Left renal cortex interstitium (tissue), 4 donors: ENCODE measurements at regions not wholly inside any gene's neighbourhood (a gene's known extent, or its start where the extent isn't known, plus 50 kb on each side); places are given as distances from the start of the nearest gene placed in this dataset.

Experiments
- DNase-seq, 4 donors: peaks; one replicate each; pipeline ENCODE4 v3.0.0-alpha.2; 2013; ENCODE audit warnings: low read depth in 4 of 4, low spot score in 2 of 4, missing footprints in 1 of 4

- no peak for DNase-seq
Measured at GRCh38 chr4:59223292-59223941, 1976.7 kb upstream of the ADGRL3 start.

DNA sequence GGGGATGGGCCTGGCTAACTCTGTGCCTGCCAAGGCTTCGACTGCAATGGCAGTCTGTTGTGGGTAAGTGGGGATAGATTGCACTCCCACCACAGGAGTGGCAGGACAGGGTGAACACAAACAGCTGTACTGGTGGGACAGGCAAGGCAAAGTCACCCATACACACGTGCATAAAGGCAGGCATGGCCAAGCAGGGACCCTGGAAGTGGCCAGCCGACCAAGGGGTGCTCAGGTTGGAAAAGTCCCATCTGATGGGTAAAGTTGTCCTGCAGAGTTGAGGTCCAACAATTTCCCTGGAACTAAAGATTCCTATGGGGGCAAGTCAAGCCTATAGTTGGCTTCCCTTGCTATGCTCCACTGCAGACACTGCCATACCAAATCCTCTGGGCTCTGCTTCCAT lies 1961.9 kb upstream of the ADGRL3 start:
- no peak for DNase-seq

DNA sequence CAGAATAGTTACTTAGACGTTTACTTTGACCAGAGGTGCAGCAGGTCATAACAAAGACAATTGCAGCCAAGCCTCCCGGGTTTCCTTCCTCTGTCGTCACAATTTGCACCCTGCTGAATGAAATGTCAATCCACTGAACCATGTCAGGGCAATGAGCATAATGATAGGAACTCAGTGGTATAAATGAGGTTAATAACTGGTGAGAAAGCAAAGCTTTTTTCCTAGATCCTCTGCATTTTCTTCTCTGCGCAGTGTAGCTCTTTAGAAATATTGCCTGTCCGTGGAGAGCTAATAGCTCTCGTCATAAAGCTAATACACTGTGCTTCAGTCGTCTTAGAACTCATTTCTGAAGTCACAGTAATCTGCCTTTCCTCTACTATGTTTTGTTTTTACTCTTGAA lies 1960.1 kb upstream of the ADGRL3 start:
- no peak for DNase-seq

DNA sequence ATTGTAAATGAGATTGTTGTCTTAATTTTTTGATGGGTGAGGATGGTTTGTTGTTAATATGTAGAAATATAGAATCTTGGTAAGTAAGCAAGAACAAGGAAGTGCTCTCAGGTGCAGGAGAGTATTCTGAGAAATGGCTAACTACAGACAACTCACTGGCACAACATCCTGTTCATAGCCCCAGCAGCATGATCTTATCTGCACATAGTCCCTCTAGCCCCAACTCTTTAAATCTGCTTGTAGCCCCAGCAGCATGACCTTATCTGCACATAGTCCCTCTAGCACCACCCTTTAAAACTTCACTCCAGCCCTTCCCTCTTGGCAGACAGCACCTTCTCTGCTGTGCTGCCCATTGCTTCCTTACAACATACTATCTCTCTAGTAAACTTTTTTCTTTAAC lies 1957.1 kb upstream of the ADGRL3 start:
- DNase-seq = no peak

- DNase-seq = no peak
Measured at GRCh38 chr4:59247032-59247431, 1953.1 kb upstream of the ADGRL3 start.

GRCh38 chr4:59248313-59248712 lies 1951.8 kb upstream of the ADGRL3 start:
- no peak for DNase-seq

DNA sequence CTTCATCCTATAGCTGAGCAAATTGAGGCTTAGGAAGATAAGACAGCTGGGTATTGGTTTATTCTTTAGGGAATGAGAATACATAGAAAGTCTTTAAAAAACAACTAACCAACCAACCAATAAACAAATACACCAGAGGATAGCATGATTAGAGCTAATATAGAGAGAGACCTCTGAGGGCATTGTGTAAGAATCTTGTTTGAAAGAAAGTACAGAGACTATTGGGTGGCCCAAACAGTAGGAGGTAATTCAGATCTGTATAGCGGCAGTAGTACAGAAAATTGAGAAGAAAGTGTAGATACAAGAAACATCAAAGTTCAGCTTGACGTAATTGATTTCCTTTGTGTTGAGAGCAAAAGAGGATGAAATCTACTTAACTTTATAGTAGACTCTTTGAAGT lies 1951.0 kb upstream of the ADGRL3 start:
- no peak for DNase-seq

DNA sequence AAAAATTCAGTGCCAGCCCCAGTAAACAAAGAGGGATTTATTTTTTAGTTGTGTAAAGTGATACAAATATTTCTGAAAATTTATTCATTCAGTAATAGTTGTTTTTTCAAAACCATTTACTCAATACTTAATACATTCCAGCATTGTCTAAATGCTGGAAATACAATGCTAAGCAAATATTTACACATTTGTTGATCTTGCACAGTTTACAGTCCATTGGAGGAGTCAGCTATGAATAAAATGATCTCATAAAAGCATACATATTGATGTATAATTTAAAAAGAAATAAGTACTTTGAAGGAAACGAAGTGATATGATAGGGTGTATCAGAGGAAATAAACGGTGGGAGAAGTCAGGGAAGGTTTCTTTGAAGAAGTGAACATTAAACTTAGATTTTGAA lies 1942.1 kb upstream of the ADGRL3 start:
- DNase-seq = no peak

DNA sequence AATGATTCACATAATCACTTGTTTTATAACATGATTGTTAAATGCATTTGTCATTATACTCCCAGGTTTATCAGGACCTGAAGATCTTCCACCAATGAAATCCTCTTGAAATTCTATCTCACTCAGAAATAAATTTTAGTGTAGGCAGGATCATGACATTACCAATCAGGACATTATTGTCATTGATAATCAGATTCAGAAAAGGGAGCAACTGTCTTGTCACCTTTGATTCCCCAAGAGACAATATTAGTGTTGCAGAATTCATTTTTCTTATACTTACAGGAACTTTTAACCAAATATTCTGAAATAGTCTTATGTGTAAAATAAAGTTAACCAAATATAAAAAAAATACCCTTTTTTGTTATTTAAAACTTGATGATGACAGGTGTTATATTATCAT lies 1892.5 kb upstream of the ADGRL3 start:
- no peak for DNase-seq

GRCh38 chr4:59314637-59315036 lies 1885.5 kb upstream of the ADGRL3 start:
- DNase-seq = no peak

DNA sequence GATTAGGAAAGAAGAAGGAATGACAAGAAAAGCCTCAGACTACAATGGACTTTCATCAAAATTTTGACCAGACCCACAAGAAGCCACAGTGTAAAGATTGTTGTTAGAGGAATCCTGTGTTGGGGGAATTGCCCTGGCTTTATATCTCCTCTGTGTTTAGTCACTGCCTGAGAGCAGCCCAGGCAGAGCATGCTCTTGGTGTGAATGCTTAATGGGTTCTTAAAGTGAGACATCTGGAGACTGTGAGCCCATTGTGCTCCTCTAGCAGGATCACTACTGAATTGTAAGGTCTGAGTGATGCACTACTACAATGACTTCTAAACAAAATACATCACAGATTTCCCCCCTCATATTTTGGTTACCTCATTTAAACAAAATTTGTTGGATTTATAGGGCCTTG lies 1860.5 kb upstream of the ADGRL3 start:
- DNase-seq = no peak

- DNase-seq = no peak
Measured at GRCh38 chr4:59341506-59341905, 1858.6 kb upstream of the ADGRL3 start.

DNA sequence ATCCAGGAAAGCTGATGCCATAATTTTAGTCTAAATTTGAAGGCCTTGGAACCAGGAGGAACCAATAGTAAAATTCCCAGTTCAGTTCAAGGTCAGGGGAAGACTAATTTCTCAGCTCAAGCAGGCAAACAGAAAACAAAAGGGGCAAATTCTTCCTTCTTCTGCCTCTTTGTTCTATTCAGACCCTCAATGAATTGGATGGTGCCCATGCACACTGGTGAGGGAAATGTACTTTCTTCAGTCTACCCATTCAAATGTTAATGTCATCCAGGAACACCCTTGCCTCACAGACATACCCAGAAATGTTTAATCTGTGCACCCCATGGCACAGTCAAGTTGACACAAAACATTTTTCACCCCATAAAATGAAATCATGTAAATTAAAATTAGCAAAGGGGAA lies 1851.2 kb upstream of the ADGRL3 start:
- no peak for DNase-seq

DNA sequence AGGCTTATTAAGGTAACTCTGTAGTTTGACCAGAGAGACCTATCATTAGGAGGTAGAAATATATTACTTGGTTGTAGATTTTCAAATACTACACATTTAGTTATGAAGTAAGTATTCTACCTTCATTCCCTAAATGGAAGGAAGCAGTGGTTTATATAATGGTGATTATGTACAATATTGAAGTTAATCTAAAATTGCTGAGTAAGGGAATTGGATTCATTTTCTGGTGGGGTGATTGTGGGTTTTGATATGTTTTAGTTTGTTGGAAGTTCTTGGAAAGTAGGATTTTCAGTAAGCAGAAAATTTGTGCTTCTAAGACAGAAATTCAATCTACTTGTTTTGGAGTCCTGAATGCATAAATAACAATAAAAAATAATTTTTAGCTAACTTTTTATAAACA lies 1830.9 kb upstream of the ADGRL3 start:
- no peak for DNase-seq

DNA sequence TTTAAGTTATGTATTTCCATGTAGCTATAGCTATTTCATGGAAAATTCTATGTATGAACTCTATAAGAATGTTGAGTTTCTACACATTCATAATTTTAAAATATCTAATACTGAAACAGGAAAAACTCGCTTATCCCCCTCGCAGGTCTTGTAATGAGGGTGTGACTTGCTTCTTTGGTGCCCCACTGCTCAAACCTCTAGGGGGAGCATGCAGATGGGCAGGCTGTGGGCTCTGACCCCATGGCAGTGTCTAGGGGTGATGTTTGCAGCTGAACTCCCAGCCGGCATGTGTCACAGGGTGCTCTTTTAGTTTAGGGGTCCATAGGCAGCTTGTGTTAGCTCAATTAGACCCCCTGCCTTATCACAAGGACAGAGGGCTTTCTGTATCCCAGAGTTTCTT lies 1825.7 kb upstream of the ADGRL3 start:
- no peak for DNase-seq

DNA sequence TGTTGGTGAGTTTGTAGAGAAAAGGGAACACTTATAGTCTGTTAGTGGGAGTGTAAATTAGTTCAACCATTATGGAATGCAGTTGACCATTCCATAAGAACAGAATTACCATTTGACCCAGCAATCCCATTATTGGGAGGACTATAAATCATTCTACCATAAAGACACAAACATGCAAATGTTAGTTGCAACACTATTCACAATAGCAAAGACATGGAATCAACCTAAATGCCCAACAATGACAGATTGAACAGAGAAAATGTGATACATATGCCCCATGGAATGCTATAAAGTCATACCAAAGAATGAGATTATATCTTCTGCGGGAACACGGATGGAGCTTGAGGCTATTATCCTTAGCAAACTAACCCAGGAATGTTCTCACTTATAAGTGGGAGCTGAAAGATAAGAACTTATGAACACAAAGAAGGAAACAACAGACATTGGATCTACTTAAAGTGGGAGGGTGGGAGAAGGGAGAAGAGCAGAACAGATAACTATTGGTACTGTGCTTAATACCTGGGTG lies 1819.2 kb upstream of the ADGRL3 start:
- no peak for DNase-seq

- no peak for DNase-seq
Measured at GRCh38 chr4:59381591-59381990, 1818.5 kb upstream of the ADGRL3 start.

GRCh38 chr4:59387759-59388758 lies 1812.1 kb upstream of the ADGRL3 start:
- no peak for DNase-seq

DNA sequence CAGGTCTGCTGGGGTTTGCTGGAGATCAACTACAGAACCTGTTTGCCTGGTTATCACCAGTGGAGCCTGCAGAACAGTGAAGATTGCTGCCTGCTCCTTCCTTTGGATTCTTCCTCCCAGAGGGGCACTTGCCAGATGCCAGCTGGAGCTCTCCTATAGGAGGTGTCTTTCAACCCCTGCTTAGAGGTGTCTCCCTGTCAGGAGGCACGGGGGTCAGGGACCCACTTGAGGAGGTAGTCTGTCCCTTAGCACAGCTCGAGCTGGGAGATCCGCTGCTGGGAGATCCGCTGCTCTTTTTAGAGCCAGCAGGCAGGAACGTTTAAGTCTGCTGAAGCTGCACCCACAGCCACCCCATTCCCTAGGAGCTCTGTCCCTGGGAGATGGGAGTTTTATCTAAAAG lies 1806.3 kb upstream of the ADGRL3 start:
- DNase-seq = no peak

- DNase-seq = no peak
Measured at GRCh38 chr4:59400334-59400733, 1799.8 kb upstream of the ADGRL3 start.

DNA sequence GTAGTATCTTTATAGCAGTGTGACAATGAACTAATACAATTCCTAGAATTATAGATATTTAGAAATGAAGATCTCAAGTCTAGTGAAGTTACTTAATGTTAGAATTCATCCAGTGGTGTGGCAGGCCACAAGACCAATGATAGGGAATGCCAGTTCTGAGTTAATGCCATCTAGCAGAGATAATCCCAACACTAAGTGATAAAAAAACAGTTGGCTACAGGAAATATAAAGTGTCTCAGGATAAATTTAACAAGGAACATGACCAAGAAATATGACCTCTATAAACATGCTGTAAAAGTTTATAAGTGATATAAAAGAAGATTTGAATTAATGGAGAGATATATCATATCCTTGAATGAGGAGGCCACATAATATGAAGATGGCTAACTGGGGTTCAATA lies 1790.5 kb upstream of the ADGRL3 start:
- DNase-seq = no peak

DNA sequence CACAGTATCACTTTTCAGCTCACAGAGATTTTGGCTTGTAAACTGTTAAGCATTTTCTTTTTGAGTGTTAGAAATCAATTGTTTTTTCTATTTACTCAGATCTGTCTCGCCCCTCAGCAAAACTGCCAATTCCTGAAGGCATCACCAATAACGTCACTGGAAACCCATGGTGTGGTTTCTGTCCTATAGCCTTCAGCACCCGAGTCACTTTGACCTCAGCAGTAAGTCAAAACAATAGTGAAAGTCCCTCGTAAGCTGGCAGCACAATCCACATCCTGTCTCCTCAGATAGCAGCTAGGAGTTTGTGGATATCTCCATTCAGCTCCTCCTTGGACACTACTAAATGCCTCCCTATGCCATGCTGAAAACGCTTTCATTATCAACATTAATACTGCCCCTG lies 1787.4 kb upstream of the ADGRL3 start:
- DNase-seq = no peak
